Adipocyte (in vitro differentiated cells): ENCODE measurements at regions not wholly inside any gene's neighbourhood (a gene's known extent, or its start where the extent isn't known, plus 50 kb on each side); places are given as distances from the start of the nearest gene placed in this dataset.
"Not testable (repeated sequence)": the region's sequence is repeated elsewhere in the genome, so short reads cannot be mapped to it uniquely, and the experiment has no call there.

Source experiments
- DNase-seq: peaks from one replicate; pipeline ENCODE4 v3.0.0-alpha.2; 2015; ENCODE audit warnings: low read depth
- H3K27me3 ChIP-seq: replicated peaks from 2 replicates; pipeline ENCODE4 v1.7.0; 2013; ENCODE audit warnings: mild to moderate bottlenecking, low read length, moderate library complexity; ENCODE audit not compliant: control insufficient read depth, insufficient read depth
- H3K36me3 ChIP-seq: 2 replicates; pipeline ENCODE4 v1.7.0; 2013; ENCODE audit warnings: low read length, mild to moderate bottlenecking, moderate library complexity; ENCODE audit not compliant: control insufficient read depth, insufficient read depth, severe bottlenecking
- H3K4me1 ChIP-seq: 2 replicates; pipeline ENCODE4 v1.7.0; 2013; ENCODE audit warnings: mild to moderate bottlenecking, low read length, moderate library complexity; ENCODE audit not compliant: control insufficient read depth, insufficient read depth
- H3K4me3 ChIP-seq: 2 replicates; pipeline ENCODE4 v1.7.0; 2013; ENCODE audit warnings: mild to moderate bottlenecking, low read length, moderate library complexity
- H3K9ac ChIP-seq: 2 replicates; pipeline ENCODE4 v1.7.0; 2013; ENCODE audit warnings: mild to moderate bottlenecking, low read length, moderate library complexity
- H3K9me3 ChIP-seq: 2 replicates; pipeline ENCODE4 v1.7.0; 2013; ENCODE audit warnings: mild to moderate bottlenecking, low read length, moderate library complexity; ENCODE audit not compliant: control insufficient read depth

- Histone ChIP-seq H3K9ac (no peak overlapping the region), H3K27me3 (no peaks in the 10 kb centered on the region), H3K4me3 (no peak overlapping the region), H3K4me1 (peaks cover 25% of the 10 kb centered on the region), H3K36me3 (no peaks in the 10 kb centered on the region), H3K9me3 (peaks cover 5% of the 10 kb centered on the region)
- peak; percentile 0 for DNase-seq
Observed at GRCh38 chr5:44048276-44048984, 340.8 kb downstream of the FGF10 start.

- H3K4me3 ChIP-seq = no peak overlapping the region
- H3K9ac ChIP-seq = no peak overlapping the region
- H3K27me3 ChIP-seq = no peaks in the 10 kb centered on the region
- peaks cover 5% of the 10 kb centered on the region for H3K9me3 ChIP-seq
- DNase-seq = no peak
- peaks cover 25% of the 10 kb centered on the region for H3K4me1 ChIP-seq
- no peaks in the 10 kb centered on the region for H3K36me3 ChIP-seq
Observed at GRCh38 chr5:44046619-44047364, 342.4 kb downstream of the FGF10 start.

- DNase-seq, H3K9me3 ChIP-seq, H3K27me3 ChIP-seq, H3K36me3 ChIP-seq, H3K9ac ChIP-seq, H3K4me3 ChIP-seq: not testable (repeated sequence)
- peaks cover 25% of the 10 kb centered on the region for H3K4me1 ChIP-seq
Observed at GRCh38 chr5:44044549-44044948, 344.7 kb downstream of the FGF10 start.

GRCh38 chr5:44028226-44028625 lies 361.0 kb downstream of the FGF10 start:
- no peaks in the 10 kb centered on the region for H3K36me3 ChIP-seq
- no peaks in the 10 kb centered on the region for H3K9me3 ChIP-seq
- H3K27me3 ChIP-seq = no peaks in the 10 kb centered on the region
- no peaks in the 10 kb centered on the region for H3K4me1 ChIP-seq
- H3K9ac ChIP-seq = no peak overlapping the region
- DNase-seq = no peak
- H3K4me3 ChIP-seq = no peak overlapping the region

- no peak for DNase-seq
- no peak overlapping the region for H3K4me3 ChIP-seq
- no peaks in the 10 kb centered on the region for H3K9me3 ChIP-seq
Observed at GRCh38 chr5:44022622-44023021, 366.6 kb downstream of the FGF10 start.

GRCh38 chr5:44011518-44011917 lies 377.7 kb downstream of the FGF10 start:
- DNase-seq = no peak
- H3K4me3 ChIP-seq = no peak overlapping the region
- H3K4me1 ChIP-seq = no peaks in the 10 kb centered on the region
- no peaks in the 10 kb centered on the region for H3K36me3 ChIP-seq
- no peaks in the 10 kb centered on the region for H3K9me3 ChIP-seq
- no peaks in the 10 kb centered on the region for H3K27me3 ChIP-seq
- H3K9ac ChIP-seq = no peak overlapping the region

More at GRCh38 chr5:44022622-44023021, 366.6 kb downstream of the FGF10 start:
- no peaks in the 10 kb centered on the region for H3K27me3 ChIP-seq
- H3K9ac ChIP-seq = no peak overlapping the region
- H3K36me3 ChIP-seq = no peaks in the 10 kb centered on the region
- no peaks in the 10 kb centered on the region for H3K4me1 ChIP-seq

- Histone ChIP-seq H3K36me3 (no peaks in the 10 kb centered on the region), H3K27me3 (no peaks in the 10 kb centered on the region), H3K4me3 (no peak overlapping the region), H3K9ac (peak overlapping the region; percentile 13), H3K9me3 (no peaks in the 10 kb centered on the region), H3K4me1 (peaks cover 51% of the 10 kb centered on the region)
- no peak for DNase-seq
Observed at GRCh38 chr5:44002381-44002901, 386.8 kb downstream of the FGF10 start.

- H3K9ac ChIP-seq = peak overlapping the region; percentile 13
- no peaks in the 10 kb centered on the region for H3K36me3 ChIP-seq
- no peaks in the 10 kb centered on the region for H3K9me3 ChIP-seq
- DNase-seq = no peak
- H3K4me1 ChIP-seq = peaks cover 54% of the 10 kb centered on the region
- peak overlapping the region; percentile 14 for H3K4me3 ChIP-seq
- no peaks in the 10 kb centered on the region for H3K27me3 ChIP-seq
Observed at GRCh38 chr5:44001675-44002380, 387.4 kb downstream of the FGF10 start.

- Histone ChIP-seq H3K9ac (no peak overlapping the region), H3K27me3 (no peaks in the 10 kb centered on the region), H3K4me1 (peaks cover 54% of the 10 kb centered on the region), H3K36me3 (no peaks in the 10 kb centered on the region), H3K9me3 (no peaks in the 10 kb centered on the region), H3K4me3 (peak overlapping the region; percentile 14)
- DNase-seq = no peak
Observed at GRCh38 chr5:44001236-44001635, 388.0 kb downstream of the FGF10 start.

- Histone ChIP-seq H3K27me3 (no peaks in the 10 kb centered on the region), H3K4me1 (peaks cover 44% of the 10 kb centered on the region), H3K9ac (no peak overlapping the region), H3K4me3 (peak overlapping the region; percentile 18), H3K36me3 (no peaks in the 10 kb centered on the region), H3K9me3 (no peaks in the 10 kb centered on the region)
- no peak for DNase-seq
Observed at GRCh38 chr5:43997647-43998272, 391.5 kb downstream of the FGF10 start.

GRCh38 chr5:43996221-43996620 lies 393.0 kb downstream of the FGF10 start:
- Histone ChIP-seq H3K9ac (no peak overlapping the region), H3K4me1 (peaks cover 28% of the 10 kb centered on the region), H3K27me3 (no peaks in the 10 kb centered on the region), H3K9me3 (no peaks in the 10 kb centered on the region), H3K36me3 (no peaks in the 10 kb centered on the region), H3K4me3 (no peak overlapping the region)
- no peak for DNase-seq
